Osteoblast (primary cell): ENCODE measurements at regions not wholly inside any gene's neighbourhood (a gene's known extent, or its start where the extent isn't known, plus 50 kb on each side); places are given as distances from the start of the nearest gene placed in this dataset.

ENCODE experiments used
- DNase-seq: peaks from one replicate; pipeline ENCODE4 v3.0.0; 2011; ENCODE audit warnings: low spot score, mixed read lengths; ENCODE audit not compliant: insufficient read length; ENCODE audit errors: missing footprints
- H2AFZ ChIP-seq: 2 replicates; pipeline ENCODE4 v1.6.0; 2011; ENCODE audit warnings: mild to moderate bottlenecking, low read length
- H3K27ac ChIP-seq: 2 replicates; pipeline ENCODE4 v1.5.1; 2011; ENCODE audit warnings: mild to moderate bottlenecking, low read depth, low read length, moderate library complexity
- H3K27me3 ChIP-seq: 2 replicates; pipeline ENCODE4 v1.6.0; 2012; ENCODE audit warnings: mild to moderate bottlenecking, control low read depth, inconsistent platforms, low read length, moderate library complexity; ENCODE audit not compliant: insufficient read depth
- H3K36me3 ChIP-seq: 2 replicates; pipeline ENCODE4 v1.5.1; 2011; ENCODE audit warnings: mild to moderate bottlenecking, low read length, control low read depth, moderate library complexity; ENCODE audit not compliant: insufficient read depth
- H3K4me1 ChIP-seq: 2 replicates; pipeline ENCODE4 v1.5.1; 2011; ENCODE audit warnings: mild to moderate bottlenecking, low read length, control low read depth, moderate library complexity; ENCODE audit not compliant: insufficient read depth
- H3K4me2 ChIP-seq: 2 replicates; pipeline ENCODE4 v1.6.0; 2011; ENCODE audit warnings: mild to moderate bottlenecking, low read length; ENCODE audit not compliant: insufficient read depth
- H3K4me3 ChIP-seq: fragments of 200-600 bp; sonication (generic); 3 replicates; pipeline ENCODE4 v1.5.1; 2012; ENCODE audit warnings: mild to moderate bottlenecking, low read length, inconsistent platforms; ENCODE audit not compliant: insufficient read depth
- H3K79me2 ChIP-seq: 2 replicates; pipeline ENCODE4 v1.6.0; 2012; ENCODE audit warnings: mild to moderate bottlenecking, low read length, control low read depth, inconsistent platforms; ENCODE audit not compliant: insufficient read depth
- H3K9me3 ChIP-seq: 2 replicates; pipeline ENCODE4 v1.5.1; 2011; ENCODE audit warnings: low read depth, low read length, control low read depth
- H4K20me1 ChIP-seq: 2 replicates; pipeline ENCODE4 v1.6.0; 2012; ENCODE audit warnings: mild to moderate bottlenecking, low read length, control low read depth; ENCODE audit not compliant: insufficient read depth
- CTCF ChIP-seq: IDR thresholded peaks from 2 replicates; pipeline ENCODE4 v1.5.1; 2011; ENCODE audit warnings: mild to moderate bottlenecking, low read depth, low read length, moderate library complexity; ENCODE audit errors: extremely low read depth

DNA sequence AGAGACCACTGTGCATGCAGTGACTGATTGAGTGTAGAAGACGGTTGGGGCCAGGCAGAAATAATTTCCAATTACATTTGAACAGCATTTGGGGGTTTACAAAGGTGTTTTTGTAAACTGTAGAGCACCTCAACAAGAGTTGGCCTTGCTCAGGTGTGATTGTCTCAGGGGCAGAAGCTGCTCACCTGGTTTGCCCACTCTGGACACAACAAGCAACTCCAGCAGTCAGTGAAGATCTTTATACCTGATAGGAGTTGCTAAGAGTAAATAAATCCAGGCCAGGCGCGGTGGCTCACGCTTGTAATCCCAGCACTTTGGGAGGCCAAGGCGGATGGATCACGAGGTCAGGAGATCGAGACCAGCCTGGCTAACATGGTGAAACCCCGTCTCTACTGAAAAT lies 221.3 kb downstream of the RAB28 start:
- no peaks in the 10 kb centered on the region for H3K36me3 ChIP-seq
- no peaks in the 10 kb centered on the region for H3K4me1 ChIP-seq
- no peaks in the 10 kb centered on the region for H3K79me2 ChIP-seq
- no peak for DNase-seq
- TF ChIP-seq CTCF: no peak
- H2AFZ ChIP-seq: no peak overlapping the region
- H3K27ac ChIP-seq: no peak overlapping the region
- no peaks in the 10 kb centered on the region for H3K27me3 ChIP-seq
- no peaks in the 10 kb centered on the region for H3K9me3 ChIP-seq
- H3K4me2 ChIP-seq: no peak overlapping the region
- H3K4me3 ChIP-seq: no peak overlapping the region
- H4K20me1 ChIP-seq: no peaks in the 10 kb centered on the region

- Histone ChIP-seq H3K4me1 (no peaks in the 10 kb centered on the region), H3K4me3 (no peak overlapping the region), H2AFZ (no peak overlapping the region), H3K9me3 (no peaks in the 10 kb centered on the region), H3K79me2 (no peaks in the 10 kb centered on the region), H3K36me3 (no peaks in the 10 kb centered on the region), H3K4me2 (no peak overlapping the region), H3K27me3 (no peaks in the 10 kb centered on the region), H3K27ac (no peak overlapping the region), H4K20me1 (no peaks in the 10 kb centered on the region)
- TF ChIP-seq CTCF: no peak
- no peak for DNase-seq
Observed at GRCh38 chr4:13261486-13262257, 222.5 kb downstream of the RAB28 start.

DNA sequence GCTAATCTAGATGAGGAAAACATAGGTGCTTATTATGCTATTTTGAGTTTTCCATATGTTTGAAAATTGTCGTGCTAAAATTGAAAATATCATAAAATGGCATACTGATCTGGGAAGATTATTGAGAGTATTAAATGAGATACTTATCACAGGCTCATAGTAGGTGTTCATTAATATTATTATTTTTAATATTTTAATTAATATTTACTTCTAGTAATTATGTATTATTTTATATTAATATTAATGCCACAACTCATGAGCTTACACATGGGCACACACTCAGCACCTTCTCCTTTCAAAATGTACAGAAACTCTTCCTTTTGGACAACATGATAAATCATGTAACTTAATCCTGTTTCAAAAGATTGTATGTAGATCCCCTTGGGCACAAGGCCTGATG lies 223.6 kb downstream of the RAB28 start:
- Histone ChIP-seq H3K36me3 (no peaks in the 10 kb centered on the region), H3K9me3 (no peaks in the 10 kb centered on the region), H2AFZ (no peak overlapping the region), H3K27me3 (no peaks in the 10 kb centered on the region), H3K4me1 (no peaks in the 10 kb centered on the region), H3K4me2 (no peak overlapping the region), H3K27ac (no peak overlapping the region), H4K20me1 (no peaks in the 10 kb centered on the region), H3K79me2 (no peaks in the 10 kb centered on the region), H3K4me3 (no peak overlapping the region)
- TF ChIP-seq CTCF: no peak
- no peak for DNase-seq

DNA sequence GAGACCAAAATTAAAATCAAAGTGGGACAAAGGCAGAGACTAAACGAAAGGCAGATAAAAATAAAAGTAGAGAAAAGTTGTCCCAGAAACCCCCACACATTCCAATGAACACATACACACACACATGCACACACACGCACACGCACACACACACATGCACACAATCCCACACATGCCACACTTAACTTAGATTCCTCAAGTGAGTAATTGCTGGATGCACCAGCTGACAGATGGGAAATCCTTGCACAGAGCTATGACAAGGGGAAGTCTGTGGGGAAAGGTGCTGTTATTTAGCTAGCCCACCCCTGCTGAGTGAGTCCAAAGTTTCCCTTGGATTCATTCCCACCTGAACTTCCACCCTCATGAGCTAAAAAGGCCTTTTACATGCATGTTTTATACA lies 233.9 kb downstream of the RAB28 start:
- Histone ChIP-seq H2AFZ (no peak overlapping the region), H3K36me3 (no peaks in the 10 kb centered on the region), H3K9me3 (no peaks in the 10 kb centered on the region), H3K4me2 (no peak overlapping the region), H3K27ac (no peak overlapping the region), H4K20me1 (no peaks in the 10 kb centered on the region), H3K79me2 (no peaks in the 10 kb centered on the region), H3K4me3 (no peak overlapping the region), H3K4me1 (no peaks in the 10 kb centered on the region), H3K27me3 (no peaks in the 10 kb centered on the region)
- TF ChIP-seq CTCF: no peak
- DNase-seq: no peak
